ENCODE measurements at regions not wholly inside any gene's neighbourhood (a gene's known extent, or its start where the extent isn't known, plus 50 kb on each side); places are given as distances from the start of the nearest gene placed in this dataset.

GRCh38 chr20:6485351-6485750 is 282.1 kb upstream of the BMP2 start:
- ChIA-PET CTCF (no interaction called here), POLR2A (no interaction called here)
- no peak overlapping the region for H3K4me3 ChIP-seq (ENCODE audit: low read depth, low read length)
- no peak for DNase-seq (ENCODE audit: low read depth, low spot score)
- TF ChIP-seq, protein P1, sequence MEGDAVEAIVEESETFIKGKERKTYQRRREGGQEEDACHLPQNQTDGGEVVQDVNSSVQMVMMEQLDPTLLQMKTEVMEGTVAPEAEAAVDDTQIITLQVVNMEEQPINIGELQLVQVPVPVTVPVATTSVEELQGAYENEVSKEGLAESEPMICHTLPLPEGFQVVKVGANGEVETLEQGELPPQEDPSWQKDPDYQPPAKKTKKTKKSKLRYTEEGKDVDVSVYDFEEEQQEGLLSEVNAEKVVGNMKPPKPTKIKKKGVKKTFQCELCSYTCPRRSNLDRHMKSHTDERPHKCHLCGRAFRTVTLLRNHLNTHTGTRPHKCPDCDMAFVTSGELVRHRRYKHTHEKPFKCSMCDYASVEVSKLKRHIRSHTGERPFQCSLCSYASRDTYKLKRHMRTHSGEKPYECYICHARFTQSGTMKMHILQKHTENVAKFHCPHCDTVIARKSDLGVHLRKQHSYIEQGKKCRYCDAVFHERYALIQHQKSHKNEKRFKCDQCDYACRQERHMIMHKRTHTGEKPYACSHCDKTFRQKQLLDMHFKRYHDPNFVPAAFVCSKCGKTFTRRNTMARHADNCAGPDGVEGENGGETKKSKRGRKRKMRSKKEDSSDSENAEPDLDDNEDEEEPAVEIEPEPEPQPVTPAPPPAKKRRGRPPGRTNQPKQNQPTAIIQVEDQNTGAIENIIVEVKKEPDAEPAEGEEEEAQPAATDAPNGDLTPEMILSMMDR (IDR thresholded peaks at IDR 0.05; ENCODE audit: insufficient read depth, low read length, missing control alignments), result no peak

DNA sequence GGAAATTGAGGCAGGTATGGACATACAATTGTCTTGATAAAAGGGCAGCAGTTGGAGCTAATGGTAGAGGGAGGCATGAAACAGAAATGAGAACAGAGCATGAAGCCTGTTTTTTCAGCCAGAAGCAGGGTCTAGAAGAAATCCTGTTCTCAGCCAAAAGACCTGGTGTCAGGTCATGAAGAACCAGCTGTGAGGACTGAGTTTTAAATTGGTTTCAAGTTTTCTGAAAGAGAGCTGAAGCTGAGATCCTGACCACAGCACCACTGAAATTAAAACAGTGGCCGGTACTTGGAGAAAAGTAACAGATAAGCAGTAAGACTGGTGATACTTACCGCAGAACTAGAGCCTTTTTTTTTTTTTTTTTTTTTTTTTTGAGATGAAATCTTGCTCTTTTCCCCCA is 283.8 kb upstream of the BMP2 start:
- CTCF ChIA-PET, result no interaction called here
- TF ChIP-seq, protein P1 (IDR thresholded peaks at IDR 0.05; ENCODE audit: insufficient read depth, low read length, missing control alignments), result no peak
- POLR2A ChIA-PET, result no interaction called here

DNA sequence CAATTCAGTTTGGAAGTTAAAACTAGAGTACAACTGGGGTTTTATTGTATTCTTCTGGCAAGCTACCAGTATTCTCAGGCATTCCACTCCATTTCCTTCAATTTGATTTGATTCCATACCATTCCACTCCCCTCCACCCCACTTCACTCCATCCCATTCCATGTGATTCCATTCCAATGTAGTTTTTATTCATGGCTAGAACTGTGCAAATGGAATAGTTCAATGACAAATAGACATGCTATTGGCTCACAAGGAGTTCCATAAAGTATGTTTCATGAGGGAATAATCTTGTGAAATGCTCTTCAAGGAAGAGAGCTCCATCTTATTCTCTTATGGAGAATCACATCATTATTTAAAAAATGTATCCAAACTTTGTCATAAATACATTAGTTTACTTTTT is 285.0 kb upstream of the BMP2 start:
- no peak overlapping the region for H3K4me3 ChIP-seq (ENCODE audit: low read depth, low read length)
- no peak for DNase-seq (ENCODE audit: low read depth, low spot score)
- TF ChIP-seq, protein P1 (IDR thresholded peaks at IDR 0.05; ENCODE audit: insufficient read depth, low read length, missing control alignments), result no peak
- ChIA-PET POLR2A (no interaction called here), CTCF (no interaction called here)

More for the DNA sequence above, 283.8 kb upstream of the BMP2 start:
- H3K4me3 ChIP-seq (ENCODE audit: low read depth, low read length), result no peak overlapping the region
- DNase-seq (ENCODE audit: low read depth, low spot score), result no peak

GRCh38 chr20:6480328-6481200 is 286.9 kb upstream of the BMP2 start:
- ChIA-PET POLR2A (no interaction called here), CTCF (no interaction called here)
- TF ChIP-seq, protein P1 (IDR thresholded peaks at IDR 0.05; ENCODE audit: insufficient read depth, low read length, missing control alignments), result no peak
- DNase-seq (ENCODE audit: low read depth, low spot score), result no peak
- no peak overlapping the region for H3K4me3 ChIP-seq (ENCODE audit: low read depth, low read length)

- no peak for DNase-seq (ENCODE audit: low read depth, low spot score)
- ChIA-PET POLR2A (no interaction called here), CTCF (no interaction called here)
- H3K4me3 ChIP-seq (ENCODE audit: low read depth, low read length), result no peak overlapping the region
- TF ChIP-seq, protein P1 (IDR thresholded peaks at IDR 0.05; ENCODE audit: insufficient read depth, low read length, missing control alignments), result no peak
Observed at GRCh38 chr20:6473197-6473596, 294.3 kb upstream of the BMP2 start.

GRCh38 chr20:6471871-6472270 is 295.6 kb upstream of the BMP2 start:
- CTCF ChIA-PET, result no interaction called here
- POLR2A ChIA-PET, result no interaction called here
- no peak overlapping the region for H3K4me3 ChIP-seq (ENCODE audit: low read depth, low read length)
- TF ChIP-seq, protein P1 (IDR thresholded peaks at IDR 0.05; ENCODE audit: insufficient read depth, low read length, missing control alignments), result no peak
- no peak for DNase-seq (ENCODE audit: low read depth, low spot score)

All from AG04449 (cell line).